AG04449 (cell line): ENCODE measurements at regions not wholly inside any gene's neighbourhood (a gene's known extent, or its start where the extent isn't known, plus 50 kb on each side); places are given as distances from the start of the nearest gene placed in this dataset.

Experiments
- CTCF ChIA-PET: fragments of 350-600 bp; formaldehyde crosslinking; extraction: SDS; loops from one replicate; lab custom pipeline; 2021; ENCODE audit warnings: antibody characterized with exemption; lab: Yijun Ruan, JAX
- POLR2A ChIA-PET: fragments of 400-600, 350-600 bp; formaldehyde crosslinking; extraction: SDS; loops from one replicate; lab custom pipeline; 2020; ENCODE audit warnings: antibody characterized with exemption, inconsistent platforms; lab: Yijun Ruan, JAX
- DNase-seq: peaks from one replicate; pipeline ENCODE4 v3.0.0-alpha.2; 2010; ENCODE audit warnings: low read depth, low spot score
- H3K4me3 ChIP-seq: 2 replicates; pipeline ENCODE4 v1.5.1; 2011; ENCODE audit warnings: low read depth, mild to moderate bottlenecking, control low read depth, low read length
- TF ChIP-seq, protein P1 (sequence below): IDR thresholded peaks from one replicate; pipeline ENCODE4 v1.5.1; 2011; ENCODE audit warnings: mild to moderate bottlenecking, moderate library complexity, low read length, control low read depth, inconsistent platforms; ENCODE audit not compliant: insufficient read depth; ENCODE audit errors: missing control alignments

DNA sequence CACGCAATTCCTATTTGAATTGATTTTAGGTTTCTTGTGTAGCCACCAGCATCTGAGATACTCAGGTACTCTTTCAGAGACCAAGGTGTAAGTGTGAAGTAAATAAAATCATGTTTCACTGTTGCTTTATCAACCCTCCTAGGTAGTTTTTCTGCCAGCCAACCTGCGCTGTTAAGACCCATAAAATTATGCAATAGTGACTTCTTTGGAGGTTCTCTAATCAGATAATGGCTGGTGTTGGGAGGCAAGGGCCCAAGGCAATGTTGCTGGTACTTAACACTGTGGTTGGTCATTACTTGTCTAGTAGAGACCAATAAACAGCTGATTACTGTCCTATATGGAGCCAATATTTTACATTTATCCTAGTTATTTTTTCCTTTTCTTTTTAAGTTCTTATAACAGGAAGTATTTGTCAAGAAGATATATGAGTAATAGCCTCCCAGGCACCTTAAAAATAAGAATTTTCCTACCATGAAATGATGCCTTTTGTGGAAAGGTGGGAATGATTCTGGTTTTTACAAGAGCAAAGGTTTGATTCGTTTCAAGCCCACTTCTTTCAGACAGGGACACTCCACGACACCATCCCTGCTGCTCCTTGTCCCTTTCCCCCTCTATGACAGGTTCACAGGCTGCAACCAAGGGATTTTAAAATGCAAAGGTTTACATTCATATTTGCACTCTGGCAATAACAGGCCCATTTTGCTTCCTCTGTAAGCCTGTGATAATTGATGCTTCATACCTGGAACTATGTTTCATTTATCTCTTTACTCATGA is 259.3 kb downstream of the MEIS1 start:
- no peak overlapping the region for H3K4me3 ChIP-seq
- no peak for DNase-seq
- ChIA-PET POLR2A (no interaction called here), CTCF (no interaction called here)
- TF ChIP-seq, protein P1, sequence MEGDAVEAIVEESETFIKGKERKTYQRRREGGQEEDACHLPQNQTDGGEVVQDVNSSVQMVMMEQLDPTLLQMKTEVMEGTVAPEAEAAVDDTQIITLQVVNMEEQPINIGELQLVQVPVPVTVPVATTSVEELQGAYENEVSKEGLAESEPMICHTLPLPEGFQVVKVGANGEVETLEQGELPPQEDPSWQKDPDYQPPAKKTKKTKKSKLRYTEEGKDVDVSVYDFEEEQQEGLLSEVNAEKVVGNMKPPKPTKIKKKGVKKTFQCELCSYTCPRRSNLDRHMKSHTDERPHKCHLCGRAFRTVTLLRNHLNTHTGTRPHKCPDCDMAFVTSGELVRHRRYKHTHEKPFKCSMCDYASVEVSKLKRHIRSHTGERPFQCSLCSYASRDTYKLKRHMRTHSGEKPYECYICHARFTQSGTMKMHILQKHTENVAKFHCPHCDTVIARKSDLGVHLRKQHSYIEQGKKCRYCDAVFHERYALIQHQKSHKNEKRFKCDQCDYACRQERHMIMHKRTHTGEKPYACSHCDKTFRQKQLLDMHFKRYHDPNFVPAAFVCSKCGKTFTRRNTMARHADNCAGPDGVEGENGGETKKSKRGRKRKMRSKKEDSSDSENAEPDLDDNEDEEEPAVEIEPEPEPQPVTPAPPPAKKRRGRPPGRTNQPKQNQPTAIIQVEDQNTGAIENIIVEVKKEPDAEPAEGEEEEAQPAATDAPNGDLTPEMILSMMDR: no peak

- POLR2A ChIA-PET: no interaction called here
Observed at GRCh38 chr2:66695226-66695735, 260.4 kb downstream of the MEIS1 start.

GRCh38 chr2:66696374-66696773 is 261.4 kb downstream of the MEIS1 start:
- TF ChIP-seq, protein P1: no peak
- ChIA-PET POLR2A (no interaction called here), CTCF (no interaction called here)
- DNase-seq: no peak
- H3K4me3 ChIP-seq: no peak overlapping the region

More at GRCh38 chr2:66695226-66695735, 260.4 kb downstream of the MEIS1 start:
- DNase-seq: no peak
- TF ChIP-seq, protein P1: no peak
- CTCF ChIA-PET: no interaction called here
- H3K4me3 ChIP-seq: no peak overlapping the region

DNA sequence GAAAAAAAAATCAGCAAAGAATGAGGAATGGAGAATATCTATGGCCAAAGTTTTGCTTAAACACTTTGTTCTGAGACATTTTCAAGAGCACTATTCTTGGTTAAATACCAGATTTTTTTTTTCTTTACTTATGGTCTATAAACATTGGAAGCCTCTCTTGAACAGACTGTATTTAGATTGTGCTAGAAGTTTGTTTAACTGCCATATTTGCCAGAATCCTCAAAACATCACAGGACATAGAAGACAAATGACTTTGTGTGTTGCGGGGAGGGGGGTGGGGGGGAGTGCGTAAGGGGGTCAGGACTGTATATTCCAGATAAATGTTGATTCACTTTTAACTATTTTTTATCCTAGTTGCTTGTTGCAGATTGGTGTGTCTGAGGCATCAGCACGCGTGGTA is 262.0 kb downstream of the MEIS1 start:
- ChIA-PET CTCF (no interaction called here), POLR2A (no interaction called here)
- TF ChIP-seq, protein P1: no peak
- no peak for DNase-seq
- H3K4me3 ChIP-seq: no peak overlapping the region

DNA sequence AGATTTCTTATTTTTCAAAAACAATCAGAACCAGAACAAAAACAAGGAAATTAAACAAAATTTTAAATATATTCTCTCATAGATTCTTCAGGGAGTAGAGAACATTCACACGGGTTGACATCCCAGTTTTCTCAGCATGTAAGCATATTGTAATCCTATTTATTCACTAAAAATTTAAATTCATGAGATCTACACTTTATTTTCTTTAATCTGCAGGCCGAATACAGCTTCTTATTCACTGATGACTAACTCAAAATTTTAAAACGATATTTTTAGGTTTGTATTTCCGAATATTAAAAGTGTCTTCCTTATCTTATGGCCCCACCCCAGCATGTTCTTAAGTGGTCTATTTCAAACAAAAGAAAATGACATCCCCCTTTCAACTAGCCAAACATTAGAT is 262.4 kb downstream of the MEIS1 start:
- no peak overlapping the region for H3K4me3 ChIP-seq
- DNase-seq: no peak
- TF ChIP-seq, protein P1: no peak
- CTCF ChIA-PET: no interaction called here
- POLR2A ChIA-PET: no interaction called here

- CTCF ChIA-PET: interaction anchor here (1.0 kb wide), 1 partner anchor 9 kb away, joined by 4 read pairs; no protein-coding TSS in a partner anchor
- TF ChIP-seq, protein P1: no peak
- no peak overlapping the region for H3K4me3 ChIP-seq
- DNase-seq: no peak
- POLR2A ChIA-PET: no interaction called here
Observed at GRCh38 chr2:66698091-66698490, 263.2 kb downstream of the MEIS1 start.
